ENCODE measurements at regions not wholly inside any gene's neighbourhood (a gene's known extent, or its start where the extent isn't known, plus 50 kb on each side); places are given as distances from the start of the nearest gene placed in this dataset.
"Not testable (repeated sequence)": the region's sequence is repeated elsewhere in the genome, so short reads cannot be mapped to it uniquely, and the experiment has no call there.

GRCh38 chr3:8355346-8355745 is 146.3 kb upstream of the LMCD1 start:
- ChIA-PET SMC1A (ENCODE audit: uncharacterized antibody, unreplicated experiment) (interaction anchor here (1.0 to 1.5 kb wide), 3 partner anchors 11 to 12 kb away, joined by 3 to 4 read pairs (median 3); no protein-coding TSS in a partner anchor), CTCF (interaction anchor here (1.6 kb wide), 1 partner anchor 31 kb away, joined by 4 read pairs; no protein-coding TSS in a partner anchor), POLR2A (no interaction called here), RAD21 (ENCODE audit: unreplicated experiment) (no interaction called here)
- H2AFZ ChIP-seq (ENCODE audit: control insufficient read depth, low read depth, low read length) = no peak overlapping the region
- H3K4me1 ChIP-seq (ENCODE audit: control insufficient read depth, insufficient read depth, low read length) = no peaks in the 10 kb centered on the region
- no peaks in the 10 kb centered on the region for H3K79me2 ChIP-seq (ENCODE audit: control insufficient read depth, insufficient read depth, low read length)
- no TSS peak for BruUV-seq (replicated peaks)
- TF ChIP-seq NR2C1 (IDR thresholded peaks at IDR 0.05) = no peak
- no peak for TF ChIP-seq MTA3 (IDR thresholded peaks at IDR 0.05; ENCODE audit: borderline replicate concordance, low read length)
- TF ChIP-seq FOXK2 (IDR thresholded peaks at IDR 0.05) = no peak
- in situ Hi-C loops (cut with MboI) = no loop called here
- 63% methylated on average over 1 of the region's 1 CpG for WGBS (ENCODE audit: insufficient coverage, insufficient replicate concordance, low lambda C conversion rate, missing lambda C conversion rate)
- H3K27me3 ChIP-seq (replicated peaks in 1 of 2; ENCODE audit: control insufficient read depth in 2 of 2, insufficient read depth in 2 of 2, low read length in 1 of 2) = no peaks in the 10 kb centered on the region
- intact Hi-C loops (cut with micrococcal nuclease; ENCODE audit: unreplicated experiment) = no loop called here
- H3K4me3 ChIP-seq = no peak overlapping the region
- no peak overlapping the region for H3K9ac ChIP-seq (ENCODE audit: control insufficient read depth, insufficient read depth, low read length)
- DNase-seq (ENCODE audit: low read depth, low spot score) (no peak), FAIRE-seq (no peak), ATAC-seq (no peak)
- H3K9me3 ChIP-seq (replicated peaks; ENCODE audit: control insufficient read depth, insufficient read depth, low read length) = no peaks in the 10 kb centered on the region; the same call in 2 of the 3 replicates
- H3K4me2 ChIP-seq (ENCODE audit: control insufficient read depth, insufficient read depth) = no peak overlapping the region
- no peaks in the 10 kb centered on the region for H4K20me1 ChIP-seq (ENCODE audit: control insufficient read depth, insufficient read depth)
- no peak overlapping the region for H3K27ac ChIP-seq (ENCODE audit: control insufficient read depth, insufficient read depth)
- no peaks in the 10 kb centered on the region for H3K36me3 ChIP-seq (ENCODE audit: control insufficient read depth in 2 of 2, insufficient read depth in 2 of 2, low read length in 1 of 2)

GRCh38 chr3:8356066-8356465 is 145.6 kb upstream of the LMCD1 start:
- CTCF ChIA-PET = interaction anchor here (0.6 kb wide), 1 partner anchor 305 kb away, joined by 3 read pairs; no protein-coding TSS in a partner anchor
- SMC1A ChIA-PET (ENCODE audit: uncharacterized antibody, unreplicated experiment) = interaction anchor here (1.3 to 1.5 kb wide), 2 partner anchors 10 to 12 kb away, joined by 3 read pairs; no protein-coding TSS in a partner anchor
- FAIRE-seq = not testable (repeated sequence)

More at GRCh38 chr3:8356066-8356465, 145.6 kb upstream of the LMCD1 start:
- H2AFZ ChIP-seq (ENCODE audit: control insufficient read depth, low read depth, low read length); RAD21 ChIA-PET (ENCODE audit: unreplicated experiment); H3K4me2 ChIP-seq (ENCODE audit: control insufficient read depth, insufficient read depth); H3K4me3 ChIP-seq; H3K9ac ChIP-seq (ENCODE audit: control insufficient read depth, insufficient read depth, low read length); H4K20me1 ChIP-seq (ENCODE audit: control insufficient read depth, insufficient read depth); POLR2A ChIA-PET; H3K4me1 ChIP-seq (ENCODE audit: control insufficient read depth, insufficient read depth, low read length); H3K79me2 ChIP-seq (ENCODE audit: control insufficient read depth, insufficient read depth, low read length); in situ Hi-C loops (cut with MboI); DNase-seq (ENCODE audit: low read depth, low spot score); intact Hi-C loops (cut with micrococcal nuclease; ENCODE audit: unreplicated experiment); BruUV-seq (replicated peaks); ATAC-seq; H3K27ac ChIP-seq (ENCODE audit: control insufficient read depth, insufficient read depth); H3K27me3 ChIP-seq (replicated peaks in 1 of 2; ENCODE audit: control insufficient read depth in 2 of 2, insufficient read depth in 2 of 2, low read length in 1 of 2); H3K36me3 ChIP-seq (ENCODE audit: control insufficient read depth in 2 of 2, insufficient read depth in 2 of 2, low read length in 1 of 2); H3K9me3 ChIP-seq (replicated peaks; ENCODE audit: control insufficient read depth, insufficient read depth, low read length): not testable (repeated sequence)
